ENCODE measurements at regions not wholly inside any gene's neighbourhood (a gene's known extent, or its start where the extent isn't known, plus 50 kb on each side); places are given as distances from the start of the nearest gene placed in this dataset.

DNA sequence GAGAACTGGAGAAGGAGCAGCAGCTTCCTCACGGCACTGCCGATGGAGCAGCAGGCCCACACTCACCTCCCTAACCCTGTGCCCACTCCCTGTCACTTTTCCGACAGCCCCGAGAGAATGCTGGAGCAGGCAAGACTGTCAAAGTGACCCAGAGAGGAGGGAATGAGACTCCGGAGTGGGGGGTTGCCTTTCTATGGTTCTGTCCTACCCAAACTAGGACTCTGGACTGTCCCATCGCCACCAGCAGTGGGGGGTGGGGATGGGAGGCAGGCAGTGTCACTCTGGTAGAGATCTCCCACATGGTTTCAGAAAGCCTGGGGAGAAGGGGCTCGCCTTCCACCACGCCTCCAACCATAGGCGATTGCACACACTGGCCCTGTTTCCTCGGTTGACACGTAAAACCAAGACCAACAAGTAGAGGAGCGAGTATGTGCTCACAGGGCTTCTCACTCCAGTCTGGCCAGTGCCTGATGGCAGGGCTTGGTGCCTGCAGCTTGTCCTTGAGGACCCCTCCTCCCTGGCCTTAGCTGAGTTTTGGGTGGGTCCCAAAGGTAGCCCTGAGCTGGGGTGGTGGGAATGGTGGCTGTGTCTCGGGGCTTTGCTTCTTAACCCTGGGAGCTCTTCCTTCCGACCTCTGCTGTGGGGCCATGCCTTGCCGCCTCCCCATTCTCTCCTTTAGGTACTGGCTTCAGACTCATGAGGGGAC lies 148.5 kb downstream of the PTPN20 start:
- TF ChIP-seq, protein P1, sequence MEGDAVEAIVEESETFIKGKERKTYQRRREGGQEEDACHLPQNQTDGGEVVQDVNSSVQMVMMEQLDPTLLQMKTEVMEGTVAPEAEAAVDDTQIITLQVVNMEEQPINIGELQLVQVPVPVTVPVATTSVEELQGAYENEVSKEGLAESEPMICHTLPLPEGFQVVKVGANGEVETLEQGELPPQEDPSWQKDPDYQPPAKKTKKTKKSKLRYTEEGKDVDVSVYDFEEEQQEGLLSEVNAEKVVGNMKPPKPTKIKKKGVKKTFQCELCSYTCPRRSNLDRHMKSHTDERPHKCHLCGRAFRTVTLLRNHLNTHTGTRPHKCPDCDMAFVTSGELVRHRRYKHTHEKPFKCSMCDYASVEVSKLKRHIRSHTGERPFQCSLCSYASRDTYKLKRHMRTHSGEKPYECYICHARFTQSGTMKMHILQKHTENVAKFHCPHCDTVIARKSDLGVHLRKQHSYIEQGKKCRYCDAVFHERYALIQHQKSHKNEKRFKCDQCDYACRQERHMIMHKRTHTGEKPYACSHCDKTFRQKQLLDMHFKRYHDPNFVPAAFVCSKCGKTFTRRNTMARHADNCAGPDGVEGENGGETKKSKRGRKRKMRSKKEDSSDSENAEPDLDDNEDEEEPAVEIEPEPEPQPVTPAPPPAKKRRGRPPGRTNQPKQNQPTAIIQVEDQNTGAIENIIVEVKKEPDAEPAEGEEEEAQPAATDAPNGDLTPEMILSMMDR (IDR thresholded peaks at IDR 0.05; ENCODE audit: low read depth, low read length): no peak
- H3K4me3 ChIP-seq (ENCODE audit: low read depth, low read length): no peak overlapping the region

- H3K4me3 ChIP-seq (ENCODE audit: low read depth, low read length): no peak overlapping the region
- TF ChIP-seq, protein P1 (IDR thresholded peaks at IDR 0.05; ENCODE audit: low read depth, low read length): no peak
Observed at GRCh38 chr10:47060356-47060755, 149.1 kb downstream of the PTPN20 start.

- TF ChIP-seq, protein P1 (IDR thresholded peaks at IDR 0.05; ENCODE audit: low read depth, low read length): no peak
- H3K4me3 ChIP-seq (ENCODE audit: low read depth, low read length): no peak overlapping the region
Observed at GRCh38 chr10:47060993-47061500, 149.8 kb downstream of the PTPN20 start.

DNA sequence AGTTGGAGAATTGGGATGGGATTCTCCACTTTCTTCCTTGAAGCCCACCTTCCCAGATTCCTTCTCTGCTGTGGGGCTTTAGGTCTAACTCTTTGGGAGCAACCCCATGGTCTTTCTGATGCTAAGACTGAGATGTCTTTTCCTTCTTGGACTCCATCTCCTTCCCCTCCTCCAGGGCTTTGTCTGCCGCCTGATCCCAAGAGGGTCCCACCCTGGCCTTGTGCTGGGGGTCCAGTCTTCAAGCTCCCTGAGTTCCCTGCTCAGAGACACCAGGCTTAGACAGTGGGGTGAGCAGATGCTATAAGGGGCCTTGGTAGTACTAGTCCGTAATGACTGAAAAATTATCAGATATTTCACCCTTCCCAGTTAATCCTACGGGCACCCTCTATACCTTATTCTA lies 150.5 kb downstream of the PTPN20 start:
- no peak overlapping the region for H3K4me3 ChIP-seq (ENCODE audit: low read depth, low read length)
- TF ChIP-seq, protein P1 (IDR thresholded peaks at IDR 0.05; ENCODE audit: low read depth, low read length): no peak

DNA sequence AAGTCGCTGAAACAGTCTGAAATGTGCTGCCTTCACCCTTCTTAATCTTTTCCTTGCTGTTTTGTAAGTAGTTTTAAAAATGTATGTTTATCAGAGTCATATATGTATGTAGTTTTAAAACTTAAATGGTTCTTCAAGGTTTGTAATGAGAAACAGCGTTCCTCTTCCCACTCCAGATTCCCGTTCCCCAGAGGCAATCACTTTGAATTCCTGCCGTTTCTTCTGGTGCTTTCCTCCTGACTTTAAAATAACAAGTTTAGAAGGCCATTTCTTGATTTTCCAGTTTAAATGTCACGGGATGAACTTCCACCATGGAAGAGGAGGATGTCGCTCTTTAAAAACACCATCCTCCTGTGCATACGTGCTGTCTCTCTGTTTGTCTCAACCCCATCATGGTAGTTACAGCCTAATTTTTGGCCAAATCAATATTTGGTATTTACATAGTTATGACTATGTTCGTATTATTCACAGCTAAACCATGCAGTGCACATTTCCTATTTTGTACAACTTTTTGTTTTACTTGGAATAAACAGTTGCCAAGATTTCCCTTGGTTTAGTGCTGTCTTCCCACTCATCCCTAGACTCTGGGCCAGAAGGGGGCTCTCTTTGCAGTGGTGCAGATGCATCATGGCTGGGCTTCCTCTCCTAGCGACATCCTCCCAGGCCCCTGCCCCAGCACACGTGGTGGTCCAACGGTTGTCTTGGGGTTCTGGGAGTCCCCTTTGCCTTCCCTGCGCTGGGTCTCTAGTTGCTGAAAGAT lies 151.4 kb downstream of the PTPN20 start:
- no peak overlapping the region for H3K4me3 ChIP-seq (ENCODE audit: low read depth, low read length)
- TF ChIP-seq, protein P1 (IDR thresholded peaks at IDR 0.05; ENCODE audit: low read depth, low read length): peak; percentile 40

- TF ChIP-seq, protein P1 (IDR thresholded peaks at IDR 0.05; ENCODE audit: low read depth, low read length): no peak
- no peak overlapping the region for H3K4me3 ChIP-seq (ENCODE audit: low read depth, low read length)
Observed at GRCh38 chr10:47063858-47064257, 152.6 kb downstream of the PTPN20 start.

GRCh38 chr10:47065903-47066302 lies 154.7 kb downstream of the PTPN20 start:
- TF ChIP-seq, protein P1 (IDR thresholded peaks at IDR 0.05; ENCODE audit: low read depth, low read length): no peak
- no peak overlapping the region for H3K4me3 ChIP-seq (ENCODE audit: low read depth, low read length)

Measured in WI38 (cell line).